H1 (cell line): ENCODE measurements at regions not wholly inside any gene's neighbourhood (a gene's known extent, or its start where the extent isn't known, plus 50 kb on each side); places are given as distances from the start of the nearest gene placed in this dataset.

Experiments
- CTCF ChIP-seq, 3 experiments: IDR thresholded peaks; 1 replicate in 2 of 3; 2 replicates in 1 of 3; pipeline versions ENCODE4 v1.5.1 to v1.6.1; 2011; ENCODE audit warnings: low read length in 3 of 3, mild to moderate bottlenecking in 3 of 3, inconsistent platforms in 2 of 3, low read depth in 1 of 3, moderate library complexity in 1 of 3; ENCODE audit not compliant: insufficient read depth in 1 of 3; ENCODE audit errors: control extremely low read depth in 1 of 3
- POLR2AphosphoS5 ChIP-seq: IDR thresholded peaks from 2 replicates; pipeline ENCODE4 v1.6.1; 2011; ENCODE audit warnings: low read depth, low read length

GRCh38 chr2:38444247-38444646, 67.2 kb upstream of the ATL2 start:
- TF ChIP-seq CTCF (IDR thresholded peaks at IDR 0.05; ENCODE audit: control extremely low read depth in 1 of 3, insufficient read depth in 1 of 3, low read depth in 1 of 3, low read length in 3 of 3): no peak
- no peak for TF ChIP-seq POLR2AphosphoS5
